Inflammatory macrophage treated with lipopolysaccharide for 1 hour (primary cell): ENCODE measurements at regions not wholly inside any gene's neighbourhood (a gene's known extent, or its start where the extent isn't known, plus 50 kb on each side); places are given as distances from the start of the nearest gene placed in this dataset.

Experiments used
- DNase-seq, 2 donors: peaks; one replicate each; pipeline ENCODE4 v3.0.0-alpha.2; 2020 to 2022

DNA sequence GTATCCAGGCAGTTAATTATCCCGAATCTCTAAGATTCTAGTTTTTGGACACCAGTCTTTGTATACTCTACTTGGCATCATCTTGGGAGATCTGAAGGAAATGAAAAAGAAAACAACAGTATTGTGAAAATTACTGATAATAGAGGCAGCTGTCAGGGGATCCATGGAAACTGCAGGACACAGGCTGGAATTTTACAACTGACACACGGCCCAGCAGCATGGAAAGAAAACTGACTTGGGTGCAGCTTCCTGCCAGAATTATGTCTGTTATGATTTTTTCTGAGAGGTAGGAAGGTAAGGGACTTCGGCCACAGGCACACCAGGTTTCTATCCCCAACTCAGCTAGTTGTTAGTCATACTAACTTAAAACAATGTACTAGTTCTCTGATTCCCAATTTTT is 57.7 kb upstream of the ERBB4 start:
- DNase-seq, result no peak

DNA sequence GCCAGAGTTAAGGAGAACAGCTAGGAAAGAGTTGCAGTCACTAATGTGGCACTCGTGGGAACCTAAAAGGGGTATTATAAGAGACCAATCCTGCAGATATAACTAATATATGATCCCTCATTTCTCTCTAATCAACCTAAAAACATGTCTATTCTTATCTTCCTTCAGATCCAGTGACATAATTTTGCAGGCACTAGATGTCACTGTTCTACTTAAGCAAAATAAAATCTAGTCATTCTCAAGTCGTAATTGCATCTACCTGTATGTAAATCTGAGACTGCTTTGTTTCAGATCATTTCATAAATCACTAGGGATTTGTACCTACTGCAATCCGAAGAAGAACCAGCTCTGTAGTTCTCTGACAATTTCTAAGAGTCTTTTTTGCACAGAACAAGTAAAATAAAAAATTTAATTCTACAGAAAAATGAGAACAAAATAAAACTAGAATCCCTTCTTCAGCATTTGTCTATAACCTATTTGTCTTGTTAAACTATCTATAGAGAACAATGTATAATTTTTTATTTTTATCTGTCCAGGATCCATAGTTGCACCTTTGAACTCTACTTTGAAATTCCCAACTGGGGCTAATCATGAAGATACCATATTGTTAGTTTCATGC is 56.5 kb upstream of the ERBB4 start:
- DNase-seq, result no peak

DNA sequence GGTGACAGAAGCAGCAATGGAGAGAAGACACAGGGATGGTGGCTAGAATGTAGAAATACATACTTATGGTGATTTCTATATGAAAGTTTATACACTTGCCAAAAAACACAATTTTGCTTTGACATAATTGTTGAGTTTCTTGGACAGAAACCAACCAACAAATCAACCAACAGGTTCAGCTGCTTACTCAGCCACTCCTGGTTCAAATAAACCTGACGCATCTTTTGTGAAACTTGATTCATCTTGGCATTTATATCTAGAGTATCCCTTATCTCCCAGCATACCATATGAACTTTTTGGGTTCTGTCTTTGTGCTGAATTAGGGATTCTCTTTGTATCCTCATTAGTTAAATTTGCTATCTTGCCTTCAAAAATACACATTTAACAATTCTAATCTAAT is 54.1 kb upstream of the ERBB4 start:
- no peak for DNase-seq
